ENCODE measurements at regions not wholly inside any gene's neighbourhood (a gene's known extent, or its start where the extent isn't known, plus 50 kb on each side); places are given as distances from the start of the nearest gene placed in this dataset.

- Histone ChIP-seq H3K4me3 (no peak overlapping the region), H3K9me3 (no peaks in the 10 kb centered on the region), H3K27ac (no peak overlapping the region), H3K4me1 (no peaks in the 10 kb centered on the region), H3K36me3 (no peaks in the 10 kb centered on the region), H3K27me3 (no peaks in the 10 kb centered on the region)
- no peak for TF ChIP-seq CTCF (IDR thresholded peaks at IDR 0.05)
- intact Hi-C loops (cut with DNase I; ENCODE audit: low total_unique reads): no loop called here
- no peak for DNase-seq
Observed at GRCh38 chr1:193457676-193458075, 271.3 kb upstream of the B3GALT2 start.

DNA sequence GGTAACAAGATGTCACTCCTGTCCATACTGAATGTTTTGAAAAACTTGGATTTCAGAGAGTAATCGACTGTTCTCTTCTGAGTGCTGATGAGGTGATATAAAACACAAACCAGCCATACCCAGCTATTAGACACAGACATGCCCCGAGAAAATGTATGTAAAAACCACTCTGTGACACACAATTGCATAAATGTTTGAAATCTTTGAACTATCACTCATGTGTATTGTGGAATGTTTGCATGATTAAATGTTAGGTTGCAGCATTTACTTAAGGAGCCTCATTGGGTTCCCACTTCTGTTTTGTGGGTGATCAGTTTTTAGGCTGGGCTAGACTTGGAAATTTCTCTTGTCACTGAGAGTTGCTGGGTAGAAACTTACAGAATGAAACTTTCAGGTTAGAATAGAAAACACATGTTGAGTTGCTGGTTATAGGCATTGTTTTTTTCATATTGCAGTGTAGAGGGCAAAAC lies 270.4 kb upstream of the B3GALT2 start:
- no peaks in the 10 kb centered on the region for H3K36me3 ChIP-seq
- H3K27ac ChIP-seq: no peak overlapping the region
- H3K4me3 ChIP-seq: no peak overlapping the region
- no peaks in the 10 kb centered on the region for H3K9me3 ChIP-seq
- TF ChIP-seq CTCF (IDR thresholded peaks at IDR 0.05): no peak
- H3K4me1 ChIP-seq: no peaks in the 10 kb centered on the region
- H3K27me3 ChIP-seq: no peaks in the 10 kb centered on the region
- no peak for DNase-seq
- intact Hi-C loops (cut with DNase I; ENCODE audit: low total_unique reads): no loop called here

DNA sequence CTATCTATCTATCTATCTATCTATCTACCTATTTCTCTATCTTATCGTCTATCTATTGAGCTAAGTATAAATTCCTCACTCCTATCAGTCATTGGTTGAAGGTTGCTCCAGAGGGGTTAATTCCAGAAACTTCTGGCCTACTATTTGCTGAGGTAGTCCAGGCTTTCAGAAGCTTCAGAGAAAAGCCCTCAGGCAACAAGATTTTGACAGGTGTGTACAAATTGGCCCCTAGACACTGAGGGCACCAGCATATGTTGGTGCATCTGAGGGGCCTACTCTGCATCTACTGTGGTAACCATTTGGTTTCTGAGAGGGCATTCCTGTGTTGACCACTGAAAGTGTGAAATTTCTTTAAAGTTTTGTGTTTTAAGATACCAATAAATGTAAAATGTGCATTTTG lies 265.2 kb upstream of the B3GALT2 start:
- Histone ChIP-seq H3K36me3 (no peaks in the 10 kb centered on the region), H3K4me3 (no peak overlapping the region), H3K27me3 (no peaks in the 10 kb centered on the region), H3K27ac (no peak overlapping the region), H3K9me3 (no peaks in the 10 kb centered on the region), H3K4me1 (no peaks in the 10 kb centered on the region)
- TF ChIP-seq CTCF (IDR thresholded peaks at IDR 0.05): no peak
- intact Hi-C loops (cut with DNase I; ENCODE audit: low total_unique reads): no loop called here
- DNase-seq: no peak

DNA sequence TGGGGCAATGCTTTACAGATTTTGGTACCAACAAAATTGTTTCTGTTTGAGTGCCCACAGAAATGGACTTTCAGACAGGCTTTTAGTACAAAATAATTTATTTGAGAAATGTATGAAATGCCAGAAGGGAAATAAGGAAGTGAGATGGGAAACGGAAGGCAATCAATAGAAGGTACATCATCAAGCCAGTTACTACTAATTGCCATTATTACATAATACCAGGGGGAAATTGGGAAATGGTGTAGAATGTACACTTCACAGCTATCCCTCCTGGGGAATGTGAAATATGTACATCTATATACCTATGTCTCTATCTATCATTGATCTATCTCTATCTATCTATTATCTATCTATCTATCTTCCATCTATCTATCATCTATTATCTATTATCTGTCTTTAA lies 264.6 kb upstream of the B3GALT2 start:
- DNase-seq: no peak
- intact Hi-C loops (cut with DNase I; ENCODE audit: low total_unique reads): no loop called here
- no peaks in the 10 kb centered on the region for H3K4me1 ChIP-seq
- H3K9me3 ChIP-seq: no peaks in the 10 kb centered on the region
- no peak for TF ChIP-seq CTCF (IDR thresholded peaks at IDR 0.05)
- no peaks in the 10 kb centered on the region for H3K27me3 ChIP-seq
- no peaks in the 10 kb centered on the region for H3K36me3 ChIP-seq
- H3K4me3 ChIP-seq: no peak overlapping the region
- H3K27ac ChIP-seq: no peak overlapping the region

DNA sequence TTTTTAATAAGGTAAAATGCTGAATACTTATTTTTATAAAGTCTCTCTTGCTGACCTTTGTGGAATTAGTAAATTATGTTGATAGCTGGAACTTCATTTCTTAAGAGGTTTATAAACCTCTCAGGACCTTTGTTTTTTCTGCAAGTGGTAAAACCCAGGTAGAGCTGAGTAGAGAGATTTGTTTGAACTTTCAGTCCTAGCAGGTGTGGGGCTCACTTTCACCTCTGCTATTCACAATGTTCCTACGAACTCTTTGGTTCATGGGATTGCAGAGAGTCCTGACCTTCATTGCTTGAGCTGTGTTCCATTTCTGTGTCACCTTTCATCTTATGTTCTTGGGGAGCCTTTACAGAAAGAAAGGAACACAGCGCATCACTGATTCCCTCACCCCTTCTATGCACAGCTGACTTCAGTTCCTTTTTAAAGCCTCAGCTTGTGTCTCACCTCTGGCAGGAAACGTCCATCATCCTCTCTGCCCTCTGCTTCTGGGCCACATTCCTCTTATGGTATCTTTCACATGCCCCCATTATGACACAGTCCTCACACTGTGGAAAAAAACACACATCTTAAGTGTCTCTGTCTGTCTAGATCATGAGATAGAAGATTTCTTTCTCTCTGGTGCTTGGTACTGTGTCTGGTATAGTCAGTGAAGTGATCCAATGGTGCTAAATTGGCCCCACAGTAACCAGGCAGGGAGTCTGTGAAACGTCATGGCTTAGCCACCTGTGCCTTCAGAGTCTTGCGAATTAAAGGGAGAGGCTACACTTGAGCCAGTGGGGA lies 262.5 kb upstream of the B3GALT2 start:
- no peak overlapping the region for H3K27ac ChIP-seq
- no peaks in the 10 kb centered on the region for H3K36me3 ChIP-seq
- no peak overlapping the region for H3K4me3 ChIP-seq
- H3K27me3 ChIP-seq: no peaks in the 10 kb centered on the region
- DNase-seq: no peak
- no peaks in the 10 kb centered on the region for H3K4me1 ChIP-seq
- no peaks in the 10 kb centered on the region for H3K9me3 ChIP-seq
- intact Hi-C loops (cut with DNase I; ENCODE audit: low total_unique reads): no loop called here
- TF ChIP-seq CTCF (IDR thresholded peaks at IDR 0.05): no peak

All from tibial artery (tissue), 4 donors.